ENCODE measurements at regions not wholly inside any gene's neighbourhood (a gene's known extent, or its start where the extent isn't known, plus 50 kb on each side); places are given as distances from the start of the nearest gene placed in this dataset.
"Not testable (repeated sequence)": the region's sequence is repeated elsewhere in the genome, so short reads cannot be mapped to it uniquely, and the experiment has no call there.

DNA sequence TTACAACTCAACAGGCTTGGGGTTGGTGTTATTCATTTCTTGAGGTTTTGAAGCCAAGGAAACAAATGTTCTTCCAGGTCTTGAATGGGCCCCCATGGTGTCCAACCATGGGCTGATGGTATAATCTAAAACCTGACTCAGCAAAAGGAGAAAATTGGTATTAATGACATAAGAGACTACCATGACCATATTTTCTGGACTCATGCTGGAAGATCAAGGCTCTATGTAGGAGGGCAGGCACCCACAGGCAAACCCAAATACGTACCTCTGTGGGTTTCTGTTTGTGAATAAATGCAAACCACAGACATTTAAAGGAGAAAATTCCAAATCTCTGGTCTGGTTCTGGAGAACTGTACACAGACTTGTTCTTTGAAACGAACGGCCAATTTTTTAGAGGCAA lies 135.1 kb upstream of the VOPP1 start:
- H3K36me3 ChIP-seq (ENCODE audit: low read depth, missing control alignments); H3K4me3 ChIP-seq; DNase-seq; intact Hi-C loops (cut with DNase I; ENCODE audit: low total_unique reads); H3K27ac ChIP-seq; H3K9me3 ChIP-seq; H3K27me3 ChIP-seq; H3K4me1 ChIP-seq: not testable (repeated sequence)
- WGBS, 2 donors, result 63 to 83% methylated on average over 1 of the region's 3 CpGs

DNA sequence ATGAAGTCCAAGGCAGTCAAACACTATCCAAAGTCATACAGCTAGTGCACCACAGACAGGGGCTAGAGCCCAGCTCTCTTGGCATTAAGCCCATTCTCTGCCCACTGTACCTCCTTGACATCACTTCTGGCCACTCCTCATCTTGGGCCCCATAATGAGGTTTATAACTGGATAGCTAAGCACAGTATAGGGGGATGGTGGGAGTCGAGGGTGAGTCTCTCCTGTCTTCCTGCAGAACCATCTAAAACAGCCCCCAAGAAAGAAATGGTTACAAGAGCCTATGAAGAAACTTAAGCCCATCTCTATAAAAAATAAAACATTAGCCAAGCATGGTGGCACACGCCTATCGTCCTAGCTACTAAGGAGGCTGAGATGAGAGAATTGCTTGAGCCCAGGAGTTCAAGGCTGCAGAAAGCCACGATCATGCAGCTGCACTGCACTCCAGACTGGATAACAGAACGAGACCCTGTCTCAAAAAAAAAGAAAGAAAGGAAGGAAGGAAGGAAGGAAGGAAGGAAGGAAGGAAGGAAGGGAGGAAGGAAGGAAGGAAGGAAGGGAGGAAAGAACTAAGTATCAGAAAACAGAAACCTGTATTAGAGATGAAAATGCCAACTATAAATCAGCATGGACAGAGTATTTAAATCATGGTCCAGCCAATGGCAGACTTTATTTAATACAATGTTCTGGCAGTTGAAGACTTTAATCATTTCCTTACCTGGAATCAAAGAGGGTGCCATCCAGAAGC lies 134.3 kb upstream of the VOPP1 start:
- WGBS, 2 donors, result 53 to 63% methylated on average over 4 to 5 of the region's 5 CpGs
- H3K4me3 ChIP-seq; H3K27me3 ChIP-seq; H3K9me3 ChIP-seq; DNase-seq; intact Hi-C loops (cut with DNase I; ENCODE audit: low total_unique reads); H3K36me3 ChIP-seq (ENCODE audit: low read depth, missing control alignments); H3K27ac ChIP-seq; H3K4me1 ChIP-seq: not testable (repeated sequence)

DNA sequence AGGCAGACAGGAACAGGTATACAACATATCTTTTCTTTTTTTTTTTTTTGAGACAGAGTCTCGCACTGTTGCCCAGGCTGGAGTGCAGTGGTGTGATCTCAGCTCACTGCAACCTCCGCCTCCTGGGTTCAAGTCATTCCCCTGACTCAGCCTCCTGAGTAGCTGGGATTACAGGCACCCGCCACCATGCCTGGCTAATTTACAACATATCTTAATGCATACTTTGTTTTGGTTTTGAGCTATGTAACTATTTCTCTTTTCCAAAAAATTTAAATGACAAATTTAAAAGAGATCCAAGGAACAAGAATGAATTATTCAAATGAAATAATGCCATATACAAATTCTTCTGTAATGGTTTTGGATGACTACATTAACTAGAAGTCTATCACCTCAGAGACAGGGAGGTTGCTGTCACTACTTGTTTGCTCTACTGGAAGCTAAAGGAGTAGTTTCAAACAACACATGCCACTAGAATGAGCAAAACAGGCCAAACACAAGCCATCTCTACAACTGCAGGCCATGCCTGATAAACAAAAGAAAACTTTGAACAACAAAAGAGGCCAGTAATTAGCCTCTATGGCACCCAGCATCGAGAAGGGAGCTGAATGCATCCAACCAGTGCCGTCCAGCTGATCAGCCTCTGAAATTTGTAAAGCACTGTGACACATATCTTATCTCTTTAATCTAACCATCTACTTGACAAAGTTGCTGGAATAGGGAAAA lies 133.6 kb upstream of the VOPP1 start:
- intact Hi-C loops (cut with DNase I; ENCODE audit: low total_unique reads); H3K4me3 ChIP-seq; H3K36me3 ChIP-seq (ENCODE audit: low read depth, missing control alignments); DNase-seq; H3K9me3 ChIP-seq; H3K27me3 ChIP-seq; H3K27ac ChIP-seq; H3K4me1 ChIP-seq: not testable (repeated sequence)
- WGBS, 2 donors, result 90 to 97% methylated on average over 4 to 5 of the region's 5 CpGs

DNA sequence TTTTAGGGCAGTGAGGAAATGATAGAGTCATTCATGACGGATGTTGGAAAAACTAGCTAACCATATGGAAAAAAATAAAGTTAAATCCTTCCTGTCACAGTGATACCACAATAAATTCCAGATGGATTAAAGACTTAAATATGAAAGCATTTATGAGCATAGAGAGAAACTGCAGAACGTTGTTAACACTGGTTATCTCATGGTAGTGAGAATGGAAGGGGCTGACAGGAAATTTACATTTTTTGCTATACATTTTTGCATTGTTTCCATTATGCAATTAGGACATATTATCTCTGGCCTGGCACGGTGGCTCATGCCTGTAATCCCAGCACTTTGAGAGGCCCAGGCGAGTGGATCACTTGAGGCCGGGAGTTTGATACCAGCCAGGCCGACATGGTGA lies 130.5 kb upstream of the VOPP1 start:
- DNase-seq; intact Hi-C loops (cut with DNase I; ENCODE audit: low total_unique reads): not testable (repeated sequence)

DNA sequence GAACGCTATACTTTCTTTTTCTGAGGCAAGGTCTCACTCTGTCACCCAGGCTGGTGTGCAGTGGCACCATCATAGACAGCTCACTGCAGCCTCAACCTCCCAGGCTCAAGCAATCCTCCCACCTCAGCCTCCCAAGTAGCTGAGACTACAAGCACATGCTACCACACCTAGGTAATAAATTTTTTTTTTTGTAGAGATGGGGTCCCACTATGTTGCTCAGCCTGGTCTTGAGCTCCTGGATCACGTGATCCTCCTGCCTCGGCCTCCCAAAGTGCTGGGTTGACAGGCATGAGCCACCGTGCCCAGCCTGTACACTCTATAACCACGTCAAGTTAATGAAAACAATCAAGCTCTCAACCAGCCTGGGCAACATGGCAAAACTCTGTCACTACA lies 127.1 kb upstream of the VOPP1 start:
- H3K4me1 ChIP-seq; H3K27ac ChIP-seq; DNase-seq; H3K36me3 ChIP-seq (ENCODE audit: low read depth, missing control alignments); H3K27me3 ChIP-seq; H3K4me3 ChIP-seq; intact Hi-C loops (cut with DNase I; ENCODE audit: low total_unique reads); H3K9me3 ChIP-seq: not testable (repeated sequence)
- 98 to 100% methylated on average over 3 to 5 of the region's 5 CpGs for WGBS, 2 donors

More for the DNA sequence above, 130.5 kb upstream of the VOPP1 start:
- not testable (repeated sequence) for H3K4me1 ChIP-seq; H3K36me3 ChIP-seq (ENCODE audit: low read depth, missing control alignments); H3K9me3 ChIP-seq; H3K27me3 ChIP-seq; H3K4me3 ChIP-seq; H3K27ac ChIP-seq
- WGBS, 2 donors, result 84 to 92% methylated on average over 6 of the region's 6 CpGs

DNA sequence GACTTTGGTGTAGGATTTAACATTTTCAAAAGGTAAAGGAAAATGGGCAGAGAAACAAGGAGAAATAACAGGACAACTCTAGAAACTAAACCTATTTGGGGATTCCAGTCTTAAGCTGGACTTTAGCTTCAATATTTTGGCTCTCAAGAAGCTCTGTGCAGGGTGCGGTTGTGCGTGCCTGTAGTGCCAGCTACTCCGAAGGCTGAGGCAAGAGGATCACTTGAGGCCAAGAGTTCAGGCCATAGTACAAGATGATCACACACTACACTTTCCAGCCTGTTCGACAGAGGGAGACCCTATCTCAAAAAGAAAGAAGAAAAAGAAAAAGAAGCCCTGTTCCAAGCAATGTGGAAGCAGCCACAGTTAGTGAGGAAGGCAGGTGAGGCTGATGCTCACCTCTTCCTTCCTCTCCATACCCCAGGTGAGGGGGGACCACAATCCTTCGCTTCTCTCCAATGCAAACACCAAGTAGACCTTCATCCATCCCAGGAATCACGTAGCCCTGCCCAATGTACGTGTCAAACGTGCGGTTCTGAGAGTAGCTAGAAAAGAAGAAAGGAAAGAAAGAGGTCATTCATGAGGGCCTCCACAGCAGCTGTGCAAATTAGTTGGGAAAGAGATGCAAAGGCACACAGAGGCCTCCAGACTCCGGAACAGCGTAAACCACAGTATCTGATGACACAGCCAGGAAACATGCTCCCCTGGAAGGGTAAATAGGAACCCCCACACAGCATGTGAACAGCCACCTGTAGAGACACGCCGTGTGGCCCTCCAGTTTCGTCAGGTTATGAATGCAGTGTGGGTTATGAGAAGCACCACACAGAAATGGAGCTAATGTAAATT lies 126.5 kb upstream of the VOPP1 start:
- H3K27me3 ChIP-seq; H3K9me3 ChIP-seq; H3K36me3 ChIP-seq (ENCODE audit: low read depth, missing control alignments); H3K4me1 ChIP-seq; intact Hi-C loops (cut with DNase I; ENCODE audit: low total_unique reads); H3K4me3 ChIP-seq; DNase-seq; H3K27ac ChIP-seq: not testable (repeated sequence)
- WGBS, 2 donors, result 67 to 79% methylated on average over 12 to 14 of the region's 14 CpGs

DNA sequence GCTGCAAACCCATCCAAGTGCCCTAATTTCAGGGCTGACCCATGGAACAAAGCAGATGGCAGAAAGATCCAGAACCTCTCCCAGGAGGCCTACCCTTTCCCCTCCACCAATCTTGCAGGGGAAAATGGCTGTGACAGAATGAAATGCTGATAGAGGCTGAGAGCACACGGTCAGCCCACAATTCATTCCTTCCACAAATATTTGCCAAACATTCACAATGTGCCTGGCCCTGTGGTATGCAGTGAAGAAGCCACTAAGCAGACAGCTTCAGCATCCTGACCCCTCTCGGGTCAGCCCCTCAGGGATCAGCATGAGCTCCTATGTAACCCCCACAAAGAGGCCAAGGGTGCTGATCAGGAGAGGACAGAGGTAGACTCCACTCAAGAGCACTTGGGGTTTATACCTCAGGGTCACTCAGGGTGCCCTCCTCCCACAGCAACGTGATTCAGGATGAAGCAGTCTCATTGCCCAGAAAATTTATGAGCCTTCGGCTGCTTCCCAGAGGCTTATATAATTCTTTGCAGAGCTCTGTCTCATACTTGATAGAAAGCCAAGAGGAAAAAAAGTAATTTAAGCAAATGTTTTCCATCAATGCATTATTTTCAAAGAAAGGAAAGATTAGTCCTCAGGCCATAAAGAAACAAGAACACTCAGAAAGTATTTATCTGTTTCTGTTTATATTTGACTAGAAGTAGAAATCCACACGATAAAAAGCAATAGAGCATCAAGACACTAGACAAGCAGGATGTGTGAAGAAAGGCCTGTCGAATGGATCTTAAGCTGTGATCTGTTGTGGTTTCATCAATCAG lies 123.8 kb upstream of the VOPP1 start:
- H3K27ac ChIP-seq; intact Hi-C loops (cut with DNase I; ENCODE audit: low total_unique reads); H3K27me3 ChIP-seq; DNase-seq; H3K36me3 ChIP-seq (ENCODE audit: low read depth, missing control alignments); H3K4me3 ChIP-seq; H3K9me3 ChIP-seq; H3K4me1 ChIP-seq: not testable (repeated sequence)
- WGBS, 2 donors, result 30 to 38% methylated on average over 4 to 6 of the region's 6 CpGs

DNA sequence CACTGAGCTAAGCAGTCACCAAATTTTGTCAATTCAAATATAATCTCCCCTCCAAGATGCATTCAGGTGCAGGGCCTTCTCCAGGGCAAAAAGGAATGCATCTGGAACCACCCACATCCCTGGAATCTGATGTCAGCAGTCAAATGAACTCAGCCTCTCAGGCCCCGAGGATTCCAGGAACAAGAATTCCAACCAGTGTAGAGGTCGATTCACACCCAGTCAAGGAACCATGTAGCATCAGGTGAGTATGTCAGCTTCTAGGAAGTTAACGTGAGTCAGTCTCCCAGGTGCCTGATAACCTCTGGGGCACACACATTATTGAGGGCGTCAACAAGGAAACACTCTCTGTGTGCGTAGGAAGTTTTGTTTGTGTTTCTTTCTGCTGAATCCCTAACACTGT lies 122.2 kb upstream of the VOPP1 start:
- 66 to 82% methylated on average over 4 to 5 of the region's 5 CpGs for WGBS, 2 donors

DNA sequence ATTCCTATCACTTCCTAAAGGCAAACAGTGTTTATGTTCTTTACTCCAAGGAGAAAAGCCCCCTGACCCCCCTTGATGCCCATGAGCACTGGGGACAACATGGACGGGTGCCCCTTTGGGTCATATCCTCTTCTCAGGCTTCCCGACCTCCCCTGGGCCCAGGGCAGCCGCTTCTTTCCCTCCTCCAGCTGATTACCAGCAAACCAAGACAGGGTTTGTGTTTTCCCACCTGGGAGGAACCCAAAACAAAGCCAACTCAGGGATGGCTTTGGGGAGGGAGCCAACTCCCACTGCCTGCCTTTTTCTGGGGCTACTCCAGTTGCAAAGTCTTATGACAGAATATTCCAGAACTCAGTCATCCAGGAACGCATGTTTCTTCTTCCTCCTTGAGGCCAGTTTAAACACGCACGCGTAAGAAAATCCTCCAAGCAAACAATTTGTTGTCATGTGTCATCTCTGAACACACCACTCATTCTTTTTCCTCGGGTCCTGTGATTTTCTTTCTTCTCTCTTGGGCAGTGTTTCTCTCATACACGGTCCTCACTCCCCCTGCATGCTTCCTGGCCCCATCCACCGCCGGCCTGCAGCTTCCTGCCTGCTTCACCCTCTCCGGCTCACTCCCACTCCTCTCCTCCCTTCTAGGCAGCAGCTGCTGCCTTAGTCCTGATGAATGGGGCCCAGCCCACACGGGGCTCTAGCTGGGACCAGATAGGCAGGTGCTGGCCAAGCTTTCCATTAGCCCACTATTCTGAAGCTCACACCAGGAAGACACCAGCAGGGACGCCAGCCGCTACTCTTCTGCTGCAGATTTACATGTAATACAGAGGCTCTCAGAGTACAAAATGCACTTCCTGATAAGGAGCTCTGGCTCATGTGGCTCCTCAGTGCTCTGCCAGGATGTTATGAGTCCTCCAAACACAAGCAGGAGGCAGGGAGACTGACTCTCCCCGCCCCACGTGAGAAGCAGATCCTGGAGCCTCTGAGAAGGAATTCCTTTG lies 116.7 kb upstream of the VOPP1 start:
- H3K4me1 ChIP-seq, result peaks cover 13% of the 10 kb centered on the region
- H3K27ac ChIP-seq, result peak overlapping the region; percentile 82 to 84
- H3K36me3 ChIP-seq (ENCODE audit: low read depth, missing control alignments); H3K27me3 ChIP-seq; H3K4me3 ChIP-seq; H3K9me3 ChIP-seq; intact Hi-C loops (cut with DNase I; ENCODE audit: low total_unique reads): not testable (repeated sequence)
- DNase-seq, result peak; percentile 78
- WGBS, 2 donors, result 20 to 32% methylated on average over 11 to 17 of the region's 17 CpGs

More for the DNA sequence above, 122.2 kb upstream of the VOPP1 start:
- DNase-seq; intact Hi-C loops (cut with DNase I; ENCODE audit: low total_unique reads); H3K27ac ChIP-seq; H3K4me1 ChIP-seq; H3K27me3 ChIP-seq; H3K36me3 ChIP-seq (ENCODE audit: low read depth, missing control alignments); H3K4me3 ChIP-seq; H3K9me3 ChIP-seq: not testable (repeated sequence)

DNA sequence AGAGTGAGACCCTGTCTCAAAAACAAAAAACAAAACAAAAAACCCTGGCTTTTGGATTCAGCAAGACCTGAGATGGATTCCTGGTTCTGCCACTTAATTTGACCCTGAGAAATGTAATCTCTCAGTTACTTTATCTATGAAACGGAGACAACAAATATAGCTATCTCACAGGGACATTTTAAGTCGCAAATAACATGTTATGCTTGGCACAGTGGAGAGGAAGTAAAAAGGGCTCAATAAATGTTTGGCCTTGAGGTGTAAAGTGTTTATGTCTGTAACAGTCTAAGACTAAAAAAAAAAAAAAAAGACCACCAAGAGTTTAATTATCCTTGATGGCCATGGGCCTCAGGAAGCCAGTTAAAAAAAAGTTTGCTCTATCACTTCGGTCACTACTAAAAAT lies 116.0 kb upstream of the VOPP1 start:
- H3K27ac ChIP-seq, result peak overlapping the region; percentile 82 to 84
- H3K4me1 ChIP-seq, result peaks cover 13% of the 10 kb centered on the region
- H3K27me3 ChIP-seq; DNase-seq; H3K4me3 ChIP-seq; H3K9me3 ChIP-seq; intact Hi-C loops (cut with DNase I; ENCODE audit: low total_unique reads); H3K36me3 ChIP-seq (ENCODE audit: low read depth, missing control alignments): not testable (repeated sequence)
- 40 to 42% methylated on average over 3 of the region's 3 CpGs for WGBS, 2 donors
